Tibial nerve (tissue), 4 donors: ENCODE measurements at regions not wholly inside any gene's neighbourhood (a gene's known extent, or its start where the extent isn't known, plus 50 kb on each side); places are given as distances from the start of the nearest gene placed in this dataset.

ENCODE experiments used
- DNase-seq, 2 donors: peaks; one replicate each; pipeline ENCODE4 v3.0.0-alpha.2; 2019; ENCODE audit warnings: low spot score in 2 of 2
- H3K27ac ChIP-seq, 4 donors: fragments of 200-600 bp; sonication (generic) in 3 of 4; one replicate each; pipeline ENCODE4 v1.5.1; 2017 to 2019; ENCODE audit warnings: mild to moderate bottlenecking in 1 of 4
- H3K27me3 ChIP-seq, 2 donors: fragments of 200-600 bp; sonication (generic) in 1 of 2; one replicate each; pipeline versions ENCODE4 v1.5.1 to v1.6.0; 2017 to 2019
- H3K36me3 ChIP-seq, 3 donors: fragments of 200-600 bp; sonication (generic); one replicate each; pipeline ENCODE4 v1.5.1; 2018 to 2019
- H3K4me1 ChIP-seq, 4 donors: fragments of 200-600 bp; sonication (generic) in 3 of 4; one replicate each; pipeline ENCODE4 v1.5.1; 2017 to 2019
- H3K4me3 ChIP-seq, 4 donors: fragments of 200-600 bp; sonication (generic) in 3 of 4; one replicate each; pipeline ENCODE4 v1.5.1; 2017 to 2019; ENCODE audit warnings: mild to moderate bottlenecking in 1 of 4, moderate library complexity in 1 of 4
- H3K9me3 ChIP-seq, 4 donors: fragments of 200-600 bp; sonication (generic) in 3 of 4; one replicate each; pipeline ENCODE4 v1.5.1; 2017 to 2019
- CTCF ChIP-seq, 5 experiments: fragments of 200-600 bp in 3 of 5; fragments of 450-650 bp in 2 of 5; sonication (generic) in 3 of 5; IDR thresholded peaks; one replicate each; pipeline ENCODE4 v1.5.1; 2016 to 2019; ENCODE audit warnings: antibody characterized with exemption in 5 of 5, mild to moderate bottlenecking in 3 of 5, moderate library complexity in 2 of 5
- EP300 ChIP-seq, 2 donors: sonication (generic); formaldehyde crosslinking; IDR thresholded peaks; one replicate each; pipeline ENCODE4 v1.6.1; 2017; ENCODE audit warnings: antibody characterized with exemption in 2 of 2, mild to moderate bottlenecking in 1 of 2
- POLR2A ChIP-seq, 2 donors: fragments of 450-650 bp; IDR thresholded peaks; one replicate each; pipeline ENCODE4 v1.6.1; 2017; ENCODE audit warnings: antibody characterized with exemption in 2 of 2, mild to moderate bottlenecking in 2 of 2, moderate library complexity in 2 of 2
- WGBS, 2 donors: methylation state at CpG; one replicate each; pipeline ENCODE4 v1.1.5; 2018; 5-methylcytosine and 5-hydroxymethylcytosine counted together

- H3K27ac ChIP-seq = no peak overlapping the region
- H3K4me3 ChIP-seq = no peak overlapping the region
- H3K4me1 ChIP-seq = peaks cover 0 to 18% (median 8%) of the 10 kb centered on the region in 4 donors
- no peaks in the 10 kb centered on the region for H3K36me3 ChIP-seq
- DNase-seq = no peak
- no peaks in the 10 kb centered on the region for H3K27me3 ChIP-seq
- TF ChIP-seq EP300 (IDR thresholded peaks at IDR 0.05) (no peak), POLR2A (IDR thresholded peaks at IDR 0.05) (no peak), CTCF (IDR thresholded peaks at IDR 0.05) (no peak)
- no peaks in the 10 kb centered on the region for H3K9me3 ChIP-seq
- 80 to 89% methylated on average over 1 of the region's 1 CpG for WGBS, 2 donors
Measured at GRCh38 chr15:39149636-39150150, 431.2 kb upstream of the THBS1 start.

DNA sequence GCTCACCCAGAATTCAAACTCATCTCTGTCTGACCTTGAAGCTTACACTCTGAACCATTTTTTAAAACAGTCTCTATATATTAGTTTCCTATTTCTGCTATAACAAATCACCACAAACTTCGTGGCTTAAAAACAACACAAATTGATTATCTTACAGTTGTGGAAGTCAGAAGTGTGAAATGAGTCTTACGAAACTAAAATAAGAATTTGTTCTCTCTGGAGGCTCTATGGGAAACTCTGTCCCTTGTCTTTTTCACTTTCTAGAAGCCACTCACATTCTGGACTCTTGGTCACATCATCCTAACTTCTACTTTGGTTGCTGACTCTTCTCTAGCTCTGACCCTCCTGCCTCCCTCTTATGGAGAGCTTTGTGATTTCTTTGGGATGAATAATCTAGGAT lies 429.3 kb upstream of the THBS1 start:
- Histone ChIP-seq H3K27ac (no peak overlapping the region), H3K9me3 (no peaks in the 10 kb centered on the region), H3K4me1 (peaks cover 0 to 24% (median 8%) of the 10 kb centered on the region in 4 donors), H3K36me3 (no peaks in the 10 kb centered on the region), H3K4me3 (no peak overlapping the region), H3K27me3 (no peaks in the 10 kb centered on the region)
- 80 to 84% methylated on average over 2 of the region's 2 CpGs for WGBS, 2 donors
- no peak for TF ChIP-seq EP300 (IDR thresholded peaks at IDR 0.05)
- TF ChIP-seq POLR2A (IDR thresholded peaks at IDR 0.05) = no peak
- TF ChIP-seq CTCF (IDR thresholded peaks at IDR 0.05) = no peak
- no peak for DNase-seq

DNA sequence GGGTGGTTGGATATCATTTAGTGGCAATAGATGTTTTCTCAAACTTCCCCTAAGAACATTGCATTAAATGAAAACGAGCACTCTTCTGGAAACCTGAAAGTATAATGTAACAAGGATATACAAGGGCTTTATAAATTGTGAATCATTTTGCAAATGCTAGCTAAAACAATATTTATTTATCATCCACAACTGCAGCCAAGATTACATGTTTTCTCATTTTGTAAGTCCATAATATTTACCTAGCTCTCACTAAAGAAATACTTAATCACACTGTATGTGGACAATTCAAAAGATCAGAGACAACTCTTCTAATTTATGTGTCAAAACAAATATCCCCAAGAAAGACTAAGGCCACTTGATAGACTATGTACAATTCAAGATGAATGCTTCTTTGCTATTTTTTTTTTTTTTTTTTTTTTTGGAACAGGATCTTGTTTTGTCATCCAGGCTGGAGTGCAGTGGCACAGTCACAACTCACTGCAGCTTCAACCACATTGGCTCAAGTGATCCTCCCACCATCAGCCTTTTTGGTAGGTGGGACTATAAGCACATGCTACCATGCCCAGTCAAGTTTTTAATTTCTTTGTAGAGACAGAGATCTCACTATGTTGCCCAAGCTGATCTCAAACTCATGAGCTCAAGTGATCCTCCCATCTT lies 427.7 kb upstream of the THBS1 start:
- Histone ChIP-seq H3K9me3 (no peaks in the 10 kb centered on the region), H3K27ac (no peak overlapping the region), H3K36me3 (no peaks in the 10 kb centered on the region), H3K27me3 (no peaks in the 10 kb centered on the region), H3K4me3 (no peak overlapping the region), H3K4me1 (peaks cover 0 to 35% (median 13%) of the 10 kb centered on the region in 4 donors)
- TF ChIP-seq POLR2A (IDR thresholded peaks at IDR 0.05) = no peak
- TF ChIP-seq CTCF (IDR thresholded peaks at IDR 0.05) = no peak
- no peak for TF ChIP-seq EP300 (IDR thresholded peaks at IDR 0.05)
- WGBS, 2 donors = 73 to 79% methylated on average over 1 of the region's 1 CpG
- DNase-seq = no peak

GRCh38 chr15:39153716-39154115 lies 427.2 kb upstream of the THBS1 start:
- WGBS, 2 donors = 82 to 88% methylated on average over 2 of the region's 2 CpGs
- Histone ChIP-seq H3K27ac (no peak overlapping the region), H3K27me3 (no peaks in the 10 kb centered on the region), H3K36me3 (no peaks in the 10 kb centered on the region), H3K9me3 (no peaks in the 10 kb centered on the region), H3K4me1 (peaks cover 0 to 35% (median 13%) of the 10 kb centered on the region in 4 donors), H3K4me3 (no peak overlapping the region)
- TF ChIP-seq CTCF (IDR thresholded peaks at IDR 0.05) (no peak), POLR2A (IDR thresholded peaks at IDR 0.05) (no peak), EP300 (IDR thresholded peaks at IDR 0.05) (no peak)
- no peak for DNase-seq

DNA sequence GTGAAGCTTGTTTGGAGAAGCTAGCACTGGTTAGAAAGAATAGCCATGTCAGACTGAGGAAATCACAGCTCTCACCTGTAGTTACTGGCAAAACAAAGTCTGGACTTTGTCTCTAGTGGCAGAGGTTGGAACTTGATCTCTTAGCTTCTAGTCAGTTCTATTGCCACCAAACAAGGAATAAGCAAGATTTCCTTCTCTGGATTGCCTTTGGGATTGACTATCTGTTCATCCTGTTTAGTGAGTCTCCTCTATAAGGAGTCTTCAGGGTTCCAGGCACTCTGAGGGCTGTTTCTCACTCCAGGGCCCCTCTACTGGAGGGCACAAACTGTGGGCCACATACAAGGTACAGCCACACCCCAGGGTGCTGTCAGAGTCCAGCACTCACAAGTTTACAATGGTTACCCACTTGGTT lies 426.6 kb upstream of the THBS1 start:
- TF ChIP-seq CTCF (IDR thresholded peaks at IDR 0.05) (peak in 2 of 5 experiments; percentile 3 to 33), EP300 (IDR thresholded peaks at IDR 0.05) (no peak), POLR2A (IDR thresholded peaks at IDR 0.05) (no peak)
- H3K4me3 ChIP-seq = no peak overlapping the region
- H3K27ac ChIP-seq = peak overlapping the region in 2 of 4 donors; percentile 71 to 72
- no peaks in the 10 kb centered on the region for H3K36me3 ChIP-seq
- DNase-seq = no peak
- H3K4me1 ChIP-seq = peaks cover 0 to 35% (median 13%) of the 10 kb centered on the region in 4 donors
- H3K27me3 ChIP-seq = no peaks in the 10 kb centered on the region
- H3K9me3 ChIP-seq = no peaks in the 10 kb centered on the region
